Activated CD4-positive, CD25-positive, alpha-beta regulatory T cell treated with anti-CD3 and anti-CD28 coated beads, Interleukin-2, amount 50 U/mL, for 24 hours (primary cell): ENCODE measurements at regions not wholly inside any gene's neighbourhood (a gene's known extent, or its start where the extent isn't known, plus 50 kb on each side); places are given as distances from the start of the nearest gene placed in this dataset.

ENCODE experiments used
- ATAC-seq, 2 donors: fragments of 150-1000 bp; cut with Tn5 transposase; one replicate each; pipeline ENCODE4 v1.10.0; 2021; ENCODE audit warnings: mild to moderate bottlenecking in 1 of 2, moderate library complexity in 1 of 2

GRCh38 chr15:95538693-95539092, 791.8 kb upstream of the NR2F2 start:
- ATAC-seq = no peak

GRCh38 chr15:95541301-95541700, 789.2 kb upstream of the NR2F2 start:
- ATAC-seq = no peak

GRCh38 chr15:95549168-95549738, 781.2 kb upstream of the NR2F2 start:
- no peak for ATAC-seq

GRCh38 chr15:95550702-95551101, 779.8 kb upstream of the NR2F2 start:
- ATAC-seq = no peak

GRCh38 chr15:95556225-95556624, 774.3 kb upstream of the NR2F2 start:
- no peak for ATAC-seq

GRCh38 chr15:95556866-95557225, 773.7 kb upstream of the NR2F2 start:
- no peak for ATAC-seq

GRCh38 chr15:95557226-95558046, 773.1 kb upstream of the NR2F2 start:
- ATAC-seq = no peak

- no peak for ATAC-seq
These were observed 772.4 kb upstream of the NR2F2 start for GRCh38 chr15:95558131-95558530.

GRCh38 chr15:95558916-95559315, 771.6 kb upstream of the NR2F2 start:
- no peak for ATAC-seq

- no peak for ATAC-seq
These were observed 770.6 kb upstream of the NR2F2 start for GRCh38 chr15:95559875-95560394.

- no peak for ATAC-seq
These were observed 769.0 kb upstream of the NR2F2 start for GRCh38 chr15:95561463-95561862.

- no peak for ATAC-seq
These were observed 766.9 kb upstream of the NR2F2 start for GRCh38 chr15:95563634-95564033.

GRCh38 chr15:95565016-95565600, 765.4 kb upstream of the NR2F2 start:
- ATAC-seq = no peak

GRCh38 chr15:95565690-95566089, 764.8 kb upstream of the NR2F2 start:
- no peak for ATAC-seq

- no peak for ATAC-seq
These were observed 762.8 kb upstream of the NR2F2 start for GRCh38 chr15:95567686-95568085.

- no peak for ATAC-seq
These were observed 756.4 kb upstream of the NR2F2 start for GRCh38 chr15:95574053-95574452.

GRCh38 chr15:95577927-95578326, 752.6 kb upstream of the NR2F2 start:
- ATAC-seq = no peak

- ATAC-seq = no peak
These were observed 750.4 kb upstream of the NR2F2 start for GRCh38 chr15:95580121-95580520.

- ATAC-seq = no peak
These were observed 748.9 kb upstream of the NR2F2 start for GRCh38 chr15:95581595-95581994.

GRCh38 chr15:95584088-95584487, 746.4 kb upstream of the NR2F2 start:
- no peak for ATAC-seq

- no peak for ATAC-seq
These were observed 742.4 kb upstream of the NR2F2 start for GRCh38 chr15:95588056-95588455.

GRCh38 chr15:95590533-95591044, 739.9 kb upstream of the NR2F2 start:
- no peak for ATAC-seq

- no peak for ATAC-seq
These were observed 739.2 kb upstream of the NR2F2 start for GRCh38 chr15:95591270-95591669.

GRCh38 chr15:95591886-95592285, 738.6 kb upstream of the NR2F2 start:
- ATAC-seq = no peak
